ENCODE measurements at regions not wholly inside any gene's neighbourhood (a gene's known extent, or its start where the extent isn't known, plus 50 kb on each side); places are given as distances from the start of the nearest gene placed in this dataset.

- TF ChIP-seq POLR2A (IDR thresholded peaks at IDR 0.05), result no peak
- TF ChIP-seq CTCF (IDR thresholded peaks at IDR 0.05 in 4 of 5, conservative IDR thresholded peaks at IDR 0.05 in 1 of 5), result no peak
Measured at GRCh38 chr7:46357290-46357689, 436.2 kb upstream of the IGFBP3 start.
